HL-60 (cell line): ENCODE measurements at regions not wholly inside any gene's neighbourhood (a gene's known extent, or its start where the extent isn't known, plus 50 kb on each side); places are given as distances from the start of the nearest gene placed in this dataset.

ENCODE experiments used
- CTCF ChIP-seq: IDR thresholded peaks from one replicate; pipeline ENCODE4 v1.5.1; 2011; ENCODE audit warnings: low read length, control low read depth, inconsistent platforms; ENCODE audit not compliant: insufficient read depth
- GABPA ChIP-seq: IDR thresholded peaks from 2 replicates; pipeline ENCODE4 v1.6.1; 2012; ENCODE audit warnings: low read depth
- POLR2AphosphoS5 ChIP-seq: IDR thresholded peaks from 2 replicates; pipeline ENCODE4 v1.6.1; 2012; ENCODE audit warnings: low read depth
- REST ChIP-seq: IDR thresholded peaks from 2 replicates; pipeline ENCODE4 v1.6.1; 2012; ENCODE audit warnings: low read depth; ENCODE audit not compliant: insufficient replicate concordance
- SPI1 ChIP-seq: IDR thresholded peaks from 2 replicates; pipeline ENCODE4 v1.6.1; 2012; ENCODE audit warnings: low read depth, mild to moderate bottlenecking, borderline replicate concordance

DNA sequence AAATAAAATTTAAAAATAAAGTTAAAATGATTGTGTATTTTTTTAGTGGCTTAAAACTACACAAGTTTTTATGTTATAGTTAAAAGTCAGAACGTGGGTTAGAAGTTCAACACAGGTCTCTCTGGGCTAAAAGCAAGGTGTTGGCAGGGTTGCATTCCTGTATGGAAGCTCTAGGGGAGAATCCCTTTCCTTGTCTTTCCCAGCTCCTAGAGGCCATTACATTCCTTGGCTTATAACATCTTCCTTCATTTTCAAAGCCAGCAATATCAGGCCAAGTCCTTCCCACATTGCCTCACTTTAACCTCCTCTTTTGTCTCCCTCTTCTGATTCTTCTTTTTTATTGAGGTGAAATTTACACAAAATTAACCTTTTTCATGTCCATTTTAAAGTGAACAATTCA lies 52.4 kb upstream of the EEPD1 start:
- TF ChIP-seq CTCF (no peak), REST (no peak), POLR2AphosphoS5 (no peak), GABPA (no peak), SPI1 (no peak)
